ENCODE measurements at regions not wholly inside any gene's neighbourhood (a gene's known extent, or its start where the extent isn't known, plus 50 kb on each side); places are given as distances from the start of the nearest gene placed in this dataset.

GRCh38 chr3:20563985-20564384 lies 378.0 kb upstream of the SGO1 start:
- TF ChIP-seq CTCF (IDR thresholded peaks at IDR 0.05 in 8 of 11, conservative IDR thresholded peaks at IDR 0.05 in 3 of 11), result no peak
- TF ChIP-seq POLR2A (IDR thresholded peaks at IDR 0.05), result no peak
- no peak for TF ChIP-seq POLR2AphosphoS5 (IDR thresholded peaks at IDR 0.05)

All from spleen (tissue), 7 donors.